Trophoblast cell (in vitro differentiated cells and primary cell): ENCODE measurements at regions not wholly inside any gene's neighbourhood (a gene's known extent, or its start where the extent isn't known, plus 50 kb on each side); places are given as distances from the start of the nearest gene placed in this dataset.
"Not testable (repeated sequence)": the region's sequence is repeated elsewhere in the genome, so short reads cannot be mapped to it uniquely, and the experiment has no call there.

ENCODE experiments used
- DNase-seq, 2 donors: peaks; one replicate each; pipeline ENCODE4 v3.0.0-alpha.2; 2016
- H2AFZ ChIP-seq: 2 replicates; pipeline ENCODE4 v1.6.1; 2013; ENCODE audit warnings: low read length, moderate library complexity, mild to moderate bottlenecking; ENCODE audit not compliant: insufficient read depth, poor library complexity
- H2AK5ac ChIP-seq: 2 replicates; pipeline ENCODE4 v1.6.1; 2013; ENCODE audit warnings: mild to moderate bottlenecking, low read length
- H2BK120ac ChIP-seq: 2 replicates; pipeline ENCODE4 v1.6.1; 2013; ENCODE audit warnings: low read length, mild to moderate bottlenecking, moderate library complexity; ENCODE audit not compliant: insufficient read depth, poor library complexity
- H2BK12ac ChIP-seq: 2 replicates; pipeline ENCODE4 v1.6.1; 2013; ENCODE audit warnings: mild to moderate bottlenecking, low read length, moderate library complexity
- H2BK5ac ChIP-seq: 2 replicates; pipeline ENCODE4 v1.6.1; 2013; ENCODE audit warnings: low read length, low read depth, moderate library complexity, mild to moderate bottlenecking; ENCODE audit not compliant: poor library complexity
- H3K14ac ChIP-seq: 2 replicates; pipeline ENCODE4 v1.6.1; 2013; ENCODE audit warnings: mild to moderate bottlenecking, low read length
- H3K18ac ChIP-seq: 2 replicates; pipeline ENCODE4 v1.6.1; 2013; ENCODE audit warnings: mild to moderate bottlenecking, low read length
- H3K23ac ChIP-seq: 2 replicates; pipeline ENCODE4 v1.6.1; 2013; ENCODE audit warnings: low read length
- H3K27ac ChIP-seq: 2 replicates; pipeline ENCODE4 v1.5.1; 2013; ENCODE audit warnings: low read depth, mild to moderate bottlenecking, inconsistent platforms, low read length, moderate library complexity
- H3K27me3 ChIP-seq: 2 replicates; pipeline ENCODE4 v1.6.1; 2013; ENCODE audit warnings: inconsistent platforms, mild to moderate bottlenecking, low read length, moderate library complexity; ENCODE audit not compliant: insufficient read depth
- H3K36me3 ChIP-seq, 2 experiments: 1 replicate in 1 of 2; 2 replicates in 1 of 2; pipeline ENCODE4 v1.6.1; 2013; ENCODE audit warnings: low read length in 2 of 2, mild to moderate bottlenecking in 2 of 2, moderate library complexity in 1 of 2; ENCODE audit not compliant: insufficient read depth in 2 of 2, control insufficient read depth in 1 of 2
- H3K4ac ChIP-seq: 2 replicates; pipeline ENCODE4 v1.6.1; 2013; ENCODE audit warnings: low read depth, mild to moderate bottlenecking, low read length, moderate library complexity
- H3K4me1 ChIP-seq, 2 experiments: 1 replicate in 1 of 2; 2 replicates in 1 of 2; pipeline ENCODE4 v1.6.1; 2013; ENCODE audit warnings: low read length in 2 of 2, mild to moderate bottlenecking in 2 of 2, moderate library complexity in 1 of 2; ENCODE audit not compliant: insufficient read depth in 2 of 2, control insufficient read depth in 1 of 2
- H3K4me2 ChIP-seq: 2 replicates; pipeline ENCODE4 v1.6.1; 2013; ENCODE audit warnings: inconsistent platforms, mild to moderate bottlenecking, low read length, moderate library complexity
- H3K4me3 ChIP-seq: 2 replicates; pipeline ENCODE4 v1.5.1; 2013; ENCODE audit warnings: mild to moderate bottlenecking, low read depth, low read length, inconsistent platforms
- H3K79me1 ChIP-seq: one replicate; pipeline ENCODE4 v1.6.1; 2013; ENCODE audit warnings: low read length
- H3K79me2 ChIP-seq: 2 replicates; pipeline ENCODE4 v1.6.1; 2013; ENCODE audit warnings: low read length, mild to moderate bottlenecking; ENCODE audit not compliant: control insufficient read depth, insufficient read depth, poor library complexity
- H3K9ac ChIP-seq: 2 replicates; pipeline ENCODE4 v1.6.1; 2013; ENCODE audit warnings: mild to moderate bottlenecking, low read length
- H3K9me3 ChIP-seq: 2 replicates; pipeline ENCODE4 v1.6.1; 2013; ENCODE audit warnings: low read depth, mild to moderate bottlenecking, control low read depth, inconsistent platforms, low read length; ENCODE audit not compliant: insufficient read depth
- H4K12ac ChIP-seq: 2 replicates; pipeline ENCODE4 v1.6.1; 2013; ENCODE audit warnings: low read depth, mild to moderate bottlenecking, low read length, moderate library complexity
- H4K8ac ChIP-seq: 2 replicates; pipeline ENCODE4 v1.6.1; 2013; ENCODE audit warnings: low read depth, mild to moderate bottlenecking, low read length, moderate library complexity
- H4K91ac ChIP-seq: one replicate; pipeline ENCODE4 v1.6.1; 2013; ENCODE audit warnings: low read depth, mild to moderate bottlenecking, low read length, moderate library complexity
- WGBS: extraction: QIAGEN DNeasy Blood & Tissue Kit; methylation state at CpG from one replicate; pipeline ENCODE4 v1.1.7; 2013; ENCODE audit warnings: missing lambda C conversion rate; ENCODE audit not compliant: insufficient read length, insufficient coverage; ENCODE audit errors: extremely low coverage; 5-methylcytosine and 5-hydroxymethylcytosine counted together

DNA sequence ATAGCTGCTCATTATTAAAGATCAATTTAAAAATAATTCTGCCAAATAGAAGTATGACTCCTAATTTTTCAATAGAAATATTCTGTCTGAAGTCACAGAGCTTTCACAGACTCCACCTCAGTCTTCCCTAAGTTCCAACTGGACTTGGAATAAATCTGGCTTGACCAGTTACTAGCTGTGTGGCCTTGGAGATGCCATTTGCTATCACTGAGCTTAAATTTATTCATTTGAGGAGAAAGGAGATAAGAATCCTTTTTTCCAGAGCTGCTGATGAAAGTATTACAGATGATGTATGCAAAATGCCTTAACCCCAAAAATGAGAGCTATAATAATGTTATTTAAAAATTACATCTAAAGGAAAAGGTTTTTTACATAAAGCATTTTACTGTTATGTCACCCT lies 125.0 kb downstream of the GJA1 start:
- Histone ChIP-seq H4K12ac (no peak overlapping the region), H2BK120ac (no peak overlapping the region), H3K4me1 (no peaks in the 10 kb centered on the region), H3K23ac (no peak overlapping the region), H3K27me3 (no peaks in the 10 kb centered on the region), H2AK5ac (no peak overlapping the region), H4K91ac (no peak overlapping the region), H2BK5ac (no peak overlapping the region), H3K9ac (no peak overlapping the region), H3K79me1 (no peaks in the 10 kb centered on the region), H3K4ac (no peak overlapping the region), H3K27ac (no peak overlapping the region), H2BK12ac (no peak overlapping the region), H3K4me3 (no peak overlapping the region), H3K18ac (no peak overlapping the region), H4K8ac (no peak overlapping the region), H2AFZ (no peak overlapping the region), H3K36me3 (no peaks in the 10 kb centered on the region), H3K14ac (no peak overlapping the region), H3K79me2 (no peaks in the 10 kb centered on the region), H3K9me3 (peaks cover 4% of the 10 kb centered on the region), H3K4me2 (no peak overlapping the region)
- DNase-seq, result peak in 1 of 2 donors; percentile 14

DNA sequence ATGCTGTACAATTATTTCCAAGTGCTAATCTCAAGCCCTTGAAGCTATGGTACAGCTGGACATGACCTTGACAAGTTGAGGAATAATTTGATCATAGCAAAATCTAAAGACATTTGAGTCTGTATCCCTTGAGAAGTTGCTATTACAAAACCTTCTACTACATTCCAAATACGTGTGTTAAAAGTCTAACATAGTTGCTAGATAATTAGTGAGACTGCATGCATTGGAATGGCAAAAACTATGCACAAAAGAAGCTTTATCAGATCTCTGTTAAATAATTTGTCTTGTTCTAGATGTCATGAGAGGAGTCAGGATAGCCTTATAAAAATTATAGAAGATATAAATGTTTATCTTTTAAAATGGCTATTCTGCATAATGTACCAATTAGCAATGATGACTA lies 127.8 kb downstream of the GJA1 start:
- no peak overlapping the region for H3K4me3 ChIP-seq
- H3K4me1 ChIP-seq, result no peaks in the 10 kb centered on the region
- WGBS, result no CpG with 5 or more reads among the region's 1 CpG
- no peak overlapping the region for H2BK5ac ChIP-seq
- no peak overlapping the region for H3K4me2 ChIP-seq
- H2AK5ac ChIP-seq, result no peak overlapping the region
- no peak overlapping the region for H3K14ac ChIP-seq
- no peaks in the 10 kb centered on the region for H3K79me2 ChIP-seq
- H3K18ac ChIP-seq, result no peak overlapping the region
- H2BK120ac ChIP-seq, result no peak overlapping the region
- no peaks in the 10 kb centered on the region for H3K27me3 ChIP-seq
- no peaks in the 10 kb centered on the region for H3K36me3 ChIP-seq
- no peak overlapping the region for H3K4ac ChIP-seq
- no peak overlapping the region for H3K23ac ChIP-seq
- no peak overlapping the region for H3K27ac ChIP-seq
- no peaks in the 10 kb centered on the region for H3K79me1 ChIP-seq
- H4K91ac ChIP-seq, result no peak overlapping the region
- H4K8ac ChIP-seq, result no peak overlapping the region
- peaks cover 7% of the 10 kb centered on the region for H3K9me3 ChIP-seq
- no peak overlapping the region for H2AFZ ChIP-seq
- DNase-seq, result peak in 1 of 2 donors; percentile 83
- H2BK12ac ChIP-seq, result no peak overlapping the region
- no peak overlapping the region for H3K9ac ChIP-seq
- H4K12ac ChIP-seq, result no peak overlapping the region

DNA sequence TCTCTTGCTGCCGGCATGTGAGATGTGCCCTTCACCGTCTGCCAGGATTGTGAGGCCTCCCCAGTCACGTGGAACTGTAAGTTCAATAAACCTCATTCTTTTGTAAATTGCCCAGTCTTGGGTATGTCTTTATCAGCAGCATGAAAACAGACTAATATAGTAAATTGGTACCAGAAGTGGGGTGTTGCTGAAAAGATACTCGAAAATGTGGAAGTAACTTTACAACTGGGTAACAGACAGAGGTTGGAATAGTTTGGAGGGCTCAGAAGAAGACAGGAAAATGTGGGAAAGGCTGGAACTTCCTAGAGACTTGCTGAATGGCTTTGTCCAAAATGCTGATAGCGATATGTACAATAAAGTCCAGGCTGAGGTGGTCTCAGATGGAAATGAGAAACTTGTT lies 129.1 kb downstream of the GJA1 start:
- not testable (repeated sequence) for H3K4me3 ChIP-seq, DNase-seq, H2BK5ac ChIP-seq, H3K18ac ChIP-seq, H3K4ac ChIP-seq, H4K8ac ChIP-seq, H3K4me1 ChIP-seq, H3K79me1 ChIP-seq, H2BK12ac ChIP-seq, H2AFZ ChIP-seq, H2BK120ac ChIP-seq, H3K27ac ChIP-seq, H3K4me2 ChIP-seq, H4K12ac ChIP-seq, H3K79me2 ChIP-seq, H3K14ac ChIP-seq, H2AK5ac ChIP-seq, H3K9me3 ChIP-seq, H3K36me3 ChIP-seq, H3K27me3 ChIP-seq, H4K91ac ChIP-seq, H3K23ac ChIP-seq, H3K9ac ChIP-seq
- WGBS, result no CpG with 5 or more reads among the region's 5 CpGs

DNA sequence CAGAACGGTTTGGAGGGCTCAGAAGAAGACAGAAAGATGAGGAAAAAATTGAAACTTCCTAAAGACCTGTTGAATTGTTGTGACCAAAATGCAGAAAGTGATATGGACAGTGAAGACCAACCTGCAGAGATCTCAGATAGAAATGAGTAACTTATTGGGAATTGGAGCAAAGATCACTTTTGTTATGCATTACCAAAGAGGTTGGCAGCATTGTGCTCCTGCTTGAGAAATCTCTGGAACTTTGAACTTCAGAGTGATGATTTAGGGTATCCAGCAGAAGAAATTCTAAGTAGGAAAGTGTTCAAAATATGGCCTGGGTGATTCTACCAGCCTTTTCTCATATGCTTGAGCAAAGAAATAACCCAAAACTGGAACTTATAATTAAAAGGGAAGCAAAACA lies 136.0 kb downstream of the GJA1 start:
- Histone ChIP-seq H2AFZ (no peak overlapping the region), H3K9me3 (peaks cover 2% of the 10 kb centered on the region), H3K27me3 (no peaks in the 10 kb centered on the region), H2BK5ac (no peak overlapping the region), H3K18ac (no peak overlapping the region), H3K4me2 (no peak overlapping the region), H3K79me2 (no peaks in the 10 kb centered on the region), H3K9ac (no peak overlapping the region), H3K36me3 (no peaks in the 10 kb centered on the region), H2BK12ac (no peak overlapping the region), H4K91ac (no peak overlapping the region), H3K23ac (no peak overlapping the region), H3K4me1 (peaks cover 0 to 4% of the 10 kb centered on the region in 2 experiments), H3K4ac (no peak overlapping the region), H3K14ac (no peak overlapping the region), H2BK120ac (no peak overlapping the region), H4K12ac (no peak overlapping the region), H3K79me1 (no peaks in the 10 kb centered on the region), H2AK5ac (no peak overlapping the region), H3K4me3 (no peak overlapping the region), H3K27ac (no peak overlapping the region), H4K8ac (no peak overlapping the region)
- peak in 1 of 2 donors; percentile 16 for DNase-seq
- no CpG with 5 or more reads among the region's 1 CpG for WGBS

DNA sequence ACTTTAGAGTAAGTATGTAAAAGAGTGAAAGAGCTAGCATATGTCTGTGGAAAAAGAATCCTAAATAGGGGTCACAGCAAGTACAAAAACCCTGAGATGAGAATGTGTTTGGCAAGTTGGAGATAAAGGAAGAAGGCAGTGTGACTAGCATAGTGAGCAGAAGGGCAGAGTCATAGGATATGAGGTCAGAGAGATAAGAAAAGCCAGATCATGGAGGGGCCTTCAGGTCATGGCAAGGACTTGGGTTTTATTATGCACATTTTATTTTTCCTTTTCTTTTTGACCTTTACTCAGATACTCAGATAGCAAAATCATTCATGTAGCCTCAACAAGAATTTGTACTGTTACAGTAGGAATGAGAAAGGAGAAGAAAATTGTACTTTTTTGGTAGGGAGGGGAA lies 138.0 kb downstream of the GJA1 start:
- no peak overlapping the region for H3K23ac ChIP-seq
- H2AFZ ChIP-seq, result no peak overlapping the region
- H3K27ac ChIP-seq, result no peak overlapping the region
- no peaks in the 10 kb centered on the region for H3K79me2 ChIP-seq
- H4K12ac ChIP-seq, result no peak overlapping the region
- H3K4me1 ChIP-seq, result peaks cover 0 to 4% of the 10 kb centered on the region in 2 experiments
- no peaks in the 10 kb centered on the region for H3K27me3 ChIP-seq
- no peak overlapping the region for H2BK12ac ChIP-seq
- H3K36me3 ChIP-seq, result no peaks in the 10 kb centered on the region
- H3K79me1 ChIP-seq, result no peaks in the 10 kb centered on the region
- no peak overlapping the region for H4K8ac ChIP-seq
- H3K9me3 ChIP-seq, result peaks cover 2% of the 10 kb centered on the region
- no peak overlapping the region for H3K4ac ChIP-seq
- H3K4me2 ChIP-seq, result no peak overlapping the region
- no peak for DNase-seq
- no peak overlapping the region for H4K91ac ChIP-seq
- H2BK120ac ChIP-seq, result no peak overlapping the region
- no peak overlapping the region for H3K9ac ChIP-seq
- no peak overlapping the region for H3K18ac ChIP-seq
- no peak overlapping the region for H2BK5ac ChIP-seq
- H2AK5ac ChIP-seq, result no peak overlapping the region
- no peak overlapping the region for H3K14ac ChIP-seq
- no peak overlapping the region for H3K4me3 ChIP-seq
